ENCODE measurements at regions not wholly inside any gene's neighbourhood (a gene's known extent, or its start where the extent isn't known, plus 50 kb on each side); places are given as distances from the start of the nearest gene placed in this dataset.
A peak's percentile ranks its signal among the peaks of the same experiment; 100 is the strongest.

DNA sequence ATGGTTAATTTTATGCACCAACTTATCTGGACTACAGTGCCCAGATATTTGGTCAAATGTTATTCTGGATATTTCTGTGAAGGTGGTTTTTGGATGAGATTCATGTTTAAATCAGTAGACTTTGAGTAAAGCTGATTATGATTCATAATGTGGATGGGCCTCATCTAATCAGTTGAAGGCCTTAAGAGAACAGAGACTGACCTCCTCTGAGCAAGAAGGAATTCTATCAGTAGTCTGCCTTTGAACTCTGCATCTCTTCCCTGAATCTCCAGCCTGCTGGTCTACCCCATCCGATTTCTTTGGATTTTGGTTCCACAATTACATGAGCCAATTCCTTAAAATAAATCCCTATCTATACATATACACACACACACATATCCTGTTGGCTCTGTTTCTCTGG is 82.8 kb upstream of the MAP4K3 start:
- Histone ChIP-seq H2BK5ac (ENCODE audit: low read length) (no peak overlapping the region), H3K36me3 (ENCODE audit: control insufficient read depth, insufficient read depth, low read length) (no peaks in the 10 kb centered on the region)

GRCh38 chr2:39521876-39522517 is 84.9 kb upstream of the MAP4K3 start:
- H3K18ac ChIP-seq (ENCODE audit: low read length) = no peak overlapping the region
- H3K9ac ChIP-seq (ENCODE audit: low read length) = no peak overlapping the region
- no CpG with 5 or more reads among the region's 4 CpGs for whole genome bisulfite sequencing (ENCODE audit: extremely low coverage, insufficient coverage, low lambda C conversion rate)
- no peak overlapping the region for H3K4ac ChIP-seq (ENCODE audit: low read depth, low read length)
- no peak overlapping the region for H2BK5ac ChIP-seq (ENCODE audit: low read length)
- no peak for DNase-seq
- H2BK120ac ChIP-seq (ENCODE audit: low read depth, low read length) = no peak overlapping the region
- no peaks in the 10 kb centered on the region for H3K27me3 ChIP-seq (ENCODE audit: insufficient read depth, low read length, poor library complexity)
- no peak overlapping the region for H4K5ac ChIP-seq (ENCODE audit: low read length)
- no peaks in the 10 kb centered on the region for H3K36me3 ChIP-seq (ENCODE audit: control insufficient read depth, insufficient read depth, low read length)
- no peak overlapping the region for H2AK5ac ChIP-seq (ENCODE audit: low read length)
- H3K4me2 ChIP-seq (ENCODE audit: low read length) = no peak overlapping the region
- H3K79me1 ChIP-seq (ENCODE audit: low read length) = no peaks in the 10 kb centered on the region
- H3K4me1 ChIP-seq (ENCODE audit: control insufficient read depth, low read depth, low read length) = peaks cover 2% of the 10 kb centered on the region
- no peak overlapping the region for H2BK15ac ChIP-seq (replicated peaks; ENCODE audit: low read depth)
- no peaks in the 10 kb centered on the region for H3K79me2 ChIP-seq (ENCODE audit: control insufficient read depth, insufficient read depth, low read length)
- no peak overlapping the region for H4K8ac ChIP-seq (ENCODE audit: low read depth, low read length)
- no peak overlapping the region for H3K56ac ChIP-seq (ENCODE audit: low read length)
- H3K4me3 ChIP-seq (ENCODE audit: low read length) = no peak overlapping the region
- no peak overlapping the region for H3K27ac ChIP-seq (ENCODE audit: low read depth, low read length)
- H3K23ac ChIP-seq (ENCODE audit: low read length) = no peak overlapping the region

More for the DNA sequence above, 82.8 kb upstream of the MAP4K3 start:
- no peaks in the 10 kb centered on the region for H3K79me1 ChIP-seq (ENCODE audit: low read length)
- H2AK5ac ChIP-seq (ENCODE audit: low read length) = no peak overlapping the region
- DNase-seq = no peak
- H3K27me3 ChIP-seq (ENCODE audit: insufficient read depth, low read length, poor library complexity) = no peaks in the 10 kb centered on the region
- no peak overlapping the region for H3K56ac ChIP-seq (ENCODE audit: low read length)
- H2BK15ac ChIP-seq (replicated peaks; ENCODE audit: low read depth) = no peak overlapping the region
- H2BK120ac ChIP-seq (ENCODE audit: low read depth, low read length) = no peak overlapping the region
- H4K8ac ChIP-seq (ENCODE audit: low read depth, low read length) = no peak overlapping the region
- H3K79me2 ChIP-seq (ENCODE audit: control insufficient read depth, insufficient read depth, low read length) = no peaks in the 10 kb centered on the region
- no peak overlapping the region for H3K23ac ChIP-seq (ENCODE audit: low read length)
- H3K4ac ChIP-seq (ENCODE audit: low read depth, low read length) = no peak overlapping the region
- H4K5ac ChIP-seq (ENCODE audit: low read length) = no peak overlapping the region
- no peak overlapping the region for H3K4me3 ChIP-seq (ENCODE audit: low read length)
- H3K18ac ChIP-seq (ENCODE audit: low read length) = no peak overlapping the region
- H3K4me2 ChIP-seq (ENCODE audit: low read length) = no peak overlapping the region
- WGBS (ENCODE audit: extremely low coverage, insufficient coverage, low lambda C conversion rate) = no CpG with 5 or more reads among the region's 1 CpG
- no peak overlapping the region for H3K27ac ChIP-seq (ENCODE audit: low read depth, low read length)
- H3K9ac ChIP-seq (ENCODE audit: low read length) = no peak overlapping the region
- peaks cover 16% of the 10 kb centered on the region for H3K4me1 ChIP-seq (ENCODE audit: control insufficient read depth, low read depth, low read length)

DNA sequence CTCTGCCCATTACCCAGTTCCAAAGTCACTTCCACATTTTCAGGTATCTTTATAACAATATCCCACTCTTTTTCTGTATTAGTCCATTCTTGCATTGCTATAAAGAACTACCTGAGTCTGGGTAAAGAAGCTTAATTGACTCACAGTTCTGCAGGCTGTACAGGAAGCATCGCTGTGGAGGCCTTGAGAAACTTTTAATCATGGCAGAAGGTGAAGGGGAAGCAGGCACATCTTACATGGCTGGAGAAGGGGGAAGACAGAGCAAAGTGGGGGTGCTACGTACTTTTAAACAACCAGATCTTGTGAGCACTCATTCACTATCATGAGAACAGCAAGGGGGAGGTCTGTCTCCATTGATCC is 85.4 kb upstream of the MAP4K3 start:
- no peak overlapping the region for H3K4me3 ChIP-seq (ENCODE audit: low read length)
- no peaks in the 10 kb centered on the region for H3K79me2 ChIP-seq (ENCODE audit: control insufficient read depth, insufficient read depth, low read length)
- peaks cover 2% of the 10 kb centered on the region for H3K4me1 ChIP-seq (ENCODE audit: control insufficient read depth, low read depth, low read length)
- H3K4me2 ChIP-seq (ENCODE audit: low read length) = no peak overlapping the region
- no peak overlapping the region for H2BK15ac ChIP-seq (replicated peaks; ENCODE audit: low read depth)
- no peak overlapping the region for H3K23ac ChIP-seq (ENCODE audit: low read length)
- H3K9ac ChIP-seq (ENCODE audit: low read length) = no peak overlapping the region
- H3K4ac ChIP-seq (ENCODE audit: low read depth, low read length) = no peak overlapping the region
- no peak overlapping the region for H4K5ac ChIP-seq (ENCODE audit: low read length)
- no peak overlapping the region for H3K56ac ChIP-seq (ENCODE audit: low read length)
- H3K36me3 ChIP-seq (ENCODE audit: control insufficient read depth, insufficient read depth, low read length) = no peaks in the 10 kb centered on the region
- no CpG with 5 or more reads among the region's 2 CpGs for WGBS (ENCODE audit: extremely low coverage, insufficient coverage, low lambda C conversion rate)
- H2BK5ac ChIP-seq (ENCODE audit: low read length) = no peak overlapping the region
- H3K27me3 ChIP-seq (ENCODE audit: insufficient read depth, low read length, poor library complexity) = no peaks in the 10 kb centered on the region
- H3K79me1 ChIP-seq (ENCODE audit: low read length) = no peaks in the 10 kb centered on the region
- H2BK120ac ChIP-seq (ENCODE audit: low read depth, low read length) = no peak overlapping the region
- H2AK5ac ChIP-seq (ENCODE audit: low read length) = no peak overlapping the region
- H4K8ac ChIP-seq (ENCODE audit: low read depth, low read length) = no peak overlapping the region
- no peak overlapping the region for H3K27ac ChIP-seq (ENCODE audit: low read depth, low read length)
- no peak overlapping the region for H3K18ac ChIP-seq (ENCODE audit: low read length)
- no peak for DNase-seq

DNA sequence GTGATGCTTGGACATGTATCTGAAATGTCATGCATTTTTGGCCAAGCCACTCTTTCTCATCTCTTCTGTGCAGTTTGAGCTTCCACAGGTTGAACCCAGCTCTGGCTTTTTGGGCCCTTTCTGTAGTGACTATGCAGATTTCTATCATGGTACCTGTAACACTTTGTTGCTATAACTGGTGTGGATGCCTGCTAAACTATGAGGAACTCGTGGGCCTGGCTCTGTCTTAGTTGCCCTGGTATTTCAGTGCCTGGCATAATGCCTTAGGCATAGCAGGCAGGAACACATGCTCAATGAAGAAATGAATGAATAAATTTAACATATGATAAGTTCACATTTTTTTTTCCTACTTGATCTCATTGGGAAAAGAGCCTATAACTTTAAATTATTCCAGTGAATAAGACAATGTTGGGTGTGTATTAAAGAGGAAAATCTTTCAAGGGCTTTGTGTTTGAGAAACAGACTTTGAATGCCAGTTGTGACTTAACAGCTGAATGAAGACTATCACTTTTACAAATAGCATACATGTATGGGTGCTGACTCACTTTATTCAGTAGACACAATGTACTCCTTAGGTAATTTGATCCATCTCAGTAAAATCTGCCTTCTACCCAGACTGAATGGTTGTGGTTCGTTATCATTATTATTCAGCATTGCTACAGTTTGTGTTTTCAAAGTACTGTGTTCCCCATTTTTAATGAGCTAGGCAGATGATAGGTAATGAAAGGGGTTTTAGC is 86.4 kb upstream of the MAP4K3 start:
- Histone ChIP-seq H3K79me1 (ENCODE audit: low read length) (no peaks in the 10 kb centered on the region), H3K27ac (ENCODE audit: low read depth, low read length) (no peak overlapping the region)
- no CpG with 5 or more reads among the region's 2 CpGs for WGBS (ENCODE audit: extremely low coverage, insufficient coverage, low lambda C conversion rate)

GRCh38 chr2:39524061-39524460 is 87.0 kb upstream of the MAP4K3 start:
- no peaks in the 10 kb centered on the region for H3K27me3 ChIP-seq (ENCODE audit: insufficient read depth, low read length, poor library complexity)
- no peaks in the 10 kb centered on the region for H3K36me3 ChIP-seq (ENCODE audit: control insufficient read depth, insufficient read depth, low read length)
- no peak for DNase-seq
- no peak overlapping the region for H4K8ac ChIP-seq (ENCODE audit: low read depth, low read length)
- no peak overlapping the region for H2AK5ac ChIP-seq (ENCODE audit: low read length)
- H2BK5ac ChIP-seq (ENCODE audit: low read length) = no peak overlapping the region
- H3K4me3 ChIP-seq (ENCODE audit: low read length) = no peak overlapping the region
- peak overlapping the region; percentile 15 for H3K56ac ChIP-seq (ENCODE audit: low read length)
- H3K79me2 ChIP-seq (ENCODE audit: control insufficient read depth, insufficient read depth, low read length) = no peaks in the 10 kb centered on the region
- no peak overlapping the region for H3K4ac ChIP-seq (ENCODE audit: low read depth, low read length)
- no CpG with 5 or more reads among the region's 2 CpGs for WGBS (ENCODE audit: extremely low coverage, insufficient coverage, low lambda C conversion rate)
- no peak overlapping the region for H3K27ac ChIP-seq (ENCODE audit: low read depth, low read length)
- no peak overlapping the region for H4K5ac ChIP-seq (ENCODE audit: low read length)
- no peak overlapping the region for H3K23ac ChIP-seq (ENCODE audit: low read length)
- H2BK120ac ChIP-seq (ENCODE audit: low read depth, low read length) = peak overlapping the region; percentile 78
- H3K18ac ChIP-seq (ENCODE audit: low read length) = no peak overlapping the region
- H3K79me1 ChIP-seq (ENCODE audit: low read length) = no peaks in the 10 kb centered on the region
- H3K4me2 ChIP-seq (ENCODE audit: low read length) = no peak overlapping the region
- no peak overlapping the region for H3K9ac ChIP-seq (ENCODE audit: low read length)
- H3K4me1 ChIP-seq (ENCODE audit: control insufficient read depth, low read depth, low read length) = peaks cover 2% of the 10 kb centered on the region
- no peak overlapping the region for H2BK15ac ChIP-seq (replicated peaks; ENCODE audit: low read depth)

More for the DNA sequence above, 86.4 kb upstream of the MAP4K3 start:
- Histone ChIP-seq H3K36me3 (ENCODE audit: control insufficient read depth, insufficient read depth, low read length) (no peaks in the 10 kb centered on the region), H2AK5ac (ENCODE audit: low read length) (no peak overlapping the region), H2BK5ac (ENCODE audit: low read length) (no peak overlapping the region), H3K27me3 (ENCODE audit: insufficient read depth, low read length, poor library complexity) (no peaks in the 10 kb centered on the region), H3K4me3 (ENCODE audit: low read length) (no peak overlapping the region), H3K4me1 (ENCODE audit: control insufficient read depth, low read depth, low read length) (peaks cover 2% of the 10 kb centered on the region), H3K9ac (ENCODE audit: low read length) (no peak overlapping the region), H3K18ac (ENCODE audit: low read length) (no peak overlapping the region), H3K4me2 (ENCODE audit: low read length) (no peak overlapping the region), H3K56ac (ENCODE audit: low read length) (peak overlapping the region; percentile 15), H4K8ac (ENCODE audit: low read depth, low read length) (no peak overlapping the region), H2BK120ac (ENCODE audit: low read depth, low read length) (no peak overlapping the region), H3K23ac (ENCODE audit: low read length) (no peak overlapping the region), H4K5ac (ENCODE audit: low read length) (no peak overlapping the region), H3K4ac (ENCODE audit: low read depth, low read length) (no peak overlapping the region), H2BK15ac (replicated peaks; ENCODE audit: low read depth) (no peak overlapping the region), H3K79me2 (ENCODE audit: control insufficient read depth, insufficient read depth, low read length) (no peaks in the 10 kb centered on the region)
- peak; percentile 57 for DNase-seq
